ENCODE measurements at regions not wholly inside any gene's neighbourhood (a gene's known extent, or its start where the extent isn't known, plus 50 kb on each side); places are given as distances from the start of the nearest gene placed in this dataset.
"Not testable (repeated sequence)": the region's sequence is repeated elsewhere in the genome, so short reads cannot be mapped to it uniquely, and the experiment has no call there.

GRCh38 chr2:160736148-160737028, 242.8 kb upstream of the RBMS1 start:
- H3K27me3 Mint-ChIP-seq: no peaks in the 10 kb centered on the region
- H3K27ac Mint-ChIP-seq: no peak overlapping the region
- H3K36me3 Mint-ChIP-seq: no peaks in the 10 kb centered on the region
- DNase-seq: no peak
- no peak overlapping the region for H3K4me3 Mint-ChIP-seq
- no peaks in the 10 kb centered on the region for H3K4me1 Mint-ChIP-seq
- H3K9me3 Mint-ChIP-seq: no peaks in the 10 kb centered on the region

GRCh38 chr2:160737247-160737646, 243.6 kb upstream of the RBMS1 start:
- H3K4me1 Mint-ChIP-seq: peaks cover 2% of the 10 kb centered on the region
- H3K27ac Mint-ChIP-seq: no peak overlapping the region
- H3K4me3 Mint-ChIP-seq: no peak overlapping the region
- no peaks in the 10 kb centered on the region for H3K9me3 Mint-ChIP-seq
- no peaks in the 10 kb centered on the region for H3K36me3 Mint-ChIP-seq
- no peaks in the 10 kb centered on the region for H3K27me3 Mint-ChIP-seq
- no peak for DNase-seq

- Mint-ChIP-seq H3K4me1 (peaks cover 2% of the 10 kb centered on the region), H3K27ac (no peak overlapping the region), H3K4me3 (no peak overlapping the region), H3K27me3 (no peaks in the 10 kb centered on the region), H3K9me3 (no peaks in the 10 kb centered on the region), H3K36me3 (no peaks in the 10 kb centered on the region)
- DNase-seq: no peak
Observed at GRCh38 chr2:160741271-160741670, 247.7 kb upstream of the RBMS1 start.

- no peaks in the 10 kb centered on the region for H3K9me3 Mint-ChIP-seq
- H3K27me3 Mint-ChIP-seq: no peaks in the 10 kb centered on the region
- H3K4me3 Mint-ChIP-seq: no peak overlapping the region
- H3K27ac Mint-ChIP-seq: no peak overlapping the region
- H3K4me1 Mint-ChIP-seq: peaks cover 2% of the 10 kb centered on the region
- no peak for DNase-seq
- no peaks in the 10 kb centered on the region for H3K36me3 Mint-ChIP-seq
Observed at GRCh38 chr2:160741815-160742214, 248.2 kb upstream of the RBMS1 start.

- Mint-ChIP-seq H3K36me3 (no peaks in the 10 kb centered on the region), H3K27me3 (no peaks in the 10 kb centered on the region), H3K27ac (no peak overlapping the region), H3K4me1 (peaks cover 2% of the 10 kb centered on the region), H3K4me3 (no peak overlapping the region), H3K9me3 (no peaks in the 10 kb centered on the region)
- DNase-seq: no peak
Observed at GRCh38 chr2:160742667-160743066, 249.1 kb upstream of the RBMS1 start.

- H3K9me3 Mint-ChIP-seq: no peaks in the 10 kb centered on the region
- H3K27ac Mint-ChIP-seq: no peak overlapping the region
- no peak for DNase-seq
- H3K4me1 Mint-ChIP-seq: peaks cover 3% of the 10 kb centered on the region
- H3K27me3 Mint-ChIP-seq: no peaks in the 10 kb centered on the region
- H3K4me3 Mint-ChIP-seq: no peak overlapping the region
- H3K36me3 Mint-ChIP-seq: no peaks in the 10 kb centered on the region
Observed at GRCh38 chr2:160747501-160748170, 254.0 kb upstream of the RBMS1 start.

- H3K27me3 Mint-ChIP-seq: no peaks in the 10 kb centered on the region
- peaks cover 10% of the 10 kb centered on the region for H3K9me3 Mint-ChIP-seq
- H3K36me3 Mint-ChIP-seq: no peaks in the 10 kb centered on the region
- peaks cover 4% of the 10 kb centered on the region for H3K4me1 Mint-ChIP-seq
- no peak overlapping the region for H3K27ac Mint-ChIP-seq
- DNase-seq: no peak
- no peak overlapping the region for H3K4me3 Mint-ChIP-seq
Observed at GRCh38 chr2:160751021-160751420, 257.4 kb upstream of the RBMS1 start.

- no peaks in the 10 kb centered on the region for H3K36me3 Mint-ChIP-seq
- DNase-seq: no peak
- peaks cover 4% of the 10 kb centered on the region for H3K4me1 Mint-ChIP-seq
- H3K4me3 Mint-ChIP-seq: no peak overlapping the region
- no peak overlapping the region for H3K27ac Mint-ChIP-seq
- no peaks in the 10 kb centered on the region for H3K27me3 Mint-ChIP-seq
- peaks cover 11% of the 10 kb centered on the region for H3K9me3 Mint-ChIP-seq
Observed at GRCh38 chr2:160752475-160753330, 259.1 kb upstream of the RBMS1 start.

- Mint-ChIP-seq H3K4me1 (peaks cover 4% of the 10 kb centered on the region), H3K27me3 (no peaks in the 10 kb centered on the region), H3K27ac (no peak overlapping the region), H3K36me3 (no peaks in the 10 kb centered on the region), H3K4me3 (no peak overlapping the region), H3K9me3 (peaks cover 11% of the 10 kb centered on the region)
- DNase-seq: no peak
Observed at GRCh38 chr2:160753331-160753654, 259.7 kb upstream of the RBMS1 start.

GRCh38 chr2:160753960-160754359, 260.4 kb upstream of the RBMS1 start:
- H3K9me3 Mint-ChIP-seq: peaks cover 11% of the 10 kb centered on the region
- H3K4me3 Mint-ChIP-seq: no peak overlapping the region
- DNase-seq: no peak
- H3K4me1 Mint-ChIP-seq: peaks cover 4% of the 10 kb centered on the region
- H3K36me3 Mint-ChIP-seq: no peaks in the 10 kb centered on the region
- no peaks in the 10 kb centered on the region for H3K27me3 Mint-ChIP-seq
- H3K27ac Mint-ChIP-seq: no peak overlapping the region

GRCh38 chr2:160756481-160756880, 262.9 kb upstream of the RBMS1 start:
- H3K4me1 Mint-ChIP-seq: peaks cover 4% of the 10 kb centered on the region
- H3K27ac Mint-ChIP-seq: no peak overlapping the region
- no peak for DNase-seq
- peaks cover 11% of the 10 kb centered on the region for H3K9me3 Mint-ChIP-seq
- H3K4me3 Mint-ChIP-seq: no peak overlapping the region
- H3K27me3 Mint-ChIP-seq: no peaks in the 10 kb centered on the region
- no peaks in the 10 kb centered on the region for H3K36me3 Mint-ChIP-seq

GRCh38 chr2:160762493-160763128, 269.0 kb upstream of the RBMS1 start:
- not testable (repeated sequence) for H3K9me3 Mint-ChIP-seq, H3K27ac Mint-ChIP-seq

GRCh38 chr2:160783474-160783873, 289.9 kb upstream of the RBMS1 start:
- no peaks in the 10 kb centered on the region for H3K36me3 Mint-ChIP-seq
- H3K27me3 Mint-ChIP-seq: no peaks in the 10 kb centered on the region
- no peak overlapping the region for H3K27ac Mint-ChIP-seq
- H3K4me3 Mint-ChIP-seq: no peak overlapping the region
- H3K4me1 Mint-ChIP-seq: no peaks in the 10 kb centered on the region
- DNase-seq: no peak
- H3K9me3 Mint-ChIP-seq: peaks cover 8% of the 10 kb centered on the region

More at GRCh38 chr2:160762493-160763128, 269.0 kb upstream of the RBMS1 start:
- not testable (repeated sequence) for H3K36me3 Mint-ChIP-seq, DNase-seq, H3K4me1 Mint-ChIP-seq, H3K27me3 Mint-ChIP-seq, H3K4me3 Mint-ChIP-seq

GRCh38 chr2:160784034-160784433, 290.4 kb upstream of the RBMS1 start:
- Mint-ChIP-seq H3K36me3 (no peaks in the 10 kb centered on the region), H3K4me3 (no peak overlapping the region), H3K27ac (no peak overlapping the region), H3K27me3 (no peaks in the 10 kb centered on the region), H3K9me3 (peaks cover 4% of the 10 kb centered on the region), H3K4me1 (no peaks in the 10 kb centered on the region)
- no peak for DNase-seq

- Mint-ChIP-seq H3K9me3 (no peaks in the 10 kb centered on the region), H3K27ac (no peak overlapping the region), H3K36me3 (no peaks in the 10 kb centered on the region), H3K27me3 (no peaks in the 10 kb centered on the region), H3K4me3 (no peak overlapping the region), H3K4me1 (no peaks in the 10 kb centered on the region)
- no peak for DNase-seq
Observed at GRCh38 chr2:160790738-160791137, 297.1 kb upstream of the RBMS1 start.
